Right ventricle myocardium inferior (tissue), 1 donor: ENCODE measurements at regions not wholly inside any gene's neighbourhood (a gene's known extent, or its start where the extent isn't known, plus 50 kb on each side); places are given as distances from the start of the nearest gene placed in this dataset.

Source experiments
- ATAC-seq: fragments of 200-7000 bp; cut with Tn5 transposase; one replicate; pipeline ENCODE4 v1.9.1; 2020; ENCODE audit warnings: mild to moderate bottlenecking, moderate library complexity
- DNase-seq: peaks from one replicate; pipeline ENCODE4 v3.0.0; 2021; ENCODE audit errors: missing footprints
- intact Hi-C: fragments of 100-400 bp; cut with DNase I; formaldehyde crosslinking; loops from one replicate; pipeline ENCODE4 v1.11.0; 2022
- donor health status: DM: no; HTN: yes; CAD: no; lungs with severe emphysema.

DNA sequence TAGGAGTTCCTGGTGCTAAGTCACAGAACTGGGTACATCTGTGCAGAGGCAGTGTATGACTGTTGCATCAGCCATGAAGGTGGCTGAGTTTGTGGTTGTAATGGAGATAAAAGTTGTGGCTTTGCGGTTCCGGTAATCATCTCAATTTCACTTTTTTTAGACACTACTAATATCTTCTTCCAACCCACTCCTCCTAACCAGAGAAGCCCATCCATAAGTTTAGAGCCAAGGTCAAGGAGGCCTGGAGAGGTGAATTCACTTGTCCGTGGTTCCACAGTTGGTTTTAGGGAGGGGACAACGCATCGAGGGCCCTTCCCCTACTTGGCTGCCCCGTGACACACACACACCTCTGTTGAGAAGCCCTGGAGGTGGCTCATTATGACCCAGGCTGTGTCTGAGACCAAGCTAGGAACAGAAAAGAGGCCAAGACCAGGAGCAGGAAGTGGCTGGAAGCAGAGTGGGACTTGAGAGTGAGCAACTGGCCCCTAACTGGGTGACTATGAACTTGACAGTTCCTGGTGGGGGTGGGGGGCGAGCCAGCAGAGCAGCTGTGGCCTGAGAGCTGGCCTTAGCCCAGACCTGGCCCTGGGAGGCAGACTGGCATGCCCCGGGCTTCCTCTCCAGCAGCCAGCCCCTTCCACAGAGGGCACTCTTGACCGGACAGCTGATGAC lies 66.8 kb upstream of the COL13A1 start:
- ATAC-seq (no peak), DNase-seq (no peak)
- intact Hi-C loops: no loop called here

- ATAC-seq (no peak), DNase-seq (no peak)
- intact Hi-C loops: no loop called here
These were observed 64.6 kb upstream of the COL13A1 start for GRCh38 chr10:69736886-69737641.

GRCh38 chr10:69738071-69738470 lies 63.6 kb upstream of the COL13A1 start:
- ATAC-seq (peak; percentile 68), DNase-seq (no peak)
- intact Hi-C loops: no loop called here

DNA sequence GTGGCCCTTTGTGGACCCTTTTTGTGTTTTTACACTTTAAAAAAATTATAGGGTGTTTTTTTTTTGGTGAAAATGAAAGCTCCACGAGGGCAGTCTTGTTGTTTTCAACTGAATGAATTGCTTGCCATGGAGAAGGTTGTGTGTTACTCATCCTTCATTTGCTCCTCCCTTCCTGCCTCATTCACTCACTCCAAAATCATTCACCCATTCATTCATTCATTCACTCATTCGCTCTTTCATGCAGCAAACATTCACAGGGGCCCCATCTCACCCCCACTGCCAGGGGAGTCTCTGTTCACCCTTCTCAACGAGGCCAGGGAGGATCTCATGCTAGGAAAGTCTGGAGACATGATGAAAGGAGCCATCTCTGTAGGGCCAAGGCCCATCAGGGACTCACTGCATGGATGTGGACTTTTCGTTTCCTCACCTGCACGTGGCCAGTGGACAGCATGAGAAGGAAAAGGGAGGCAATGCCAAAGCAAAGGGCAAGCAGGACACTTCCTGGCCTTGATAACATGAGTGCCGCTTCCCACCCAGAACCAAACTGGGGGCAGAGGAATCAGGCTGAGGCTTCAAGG lies 62.8 kb upstream of the COL13A1 start:
- ATAC-seq (no peak), DNase-seq (no peak)
- intact Hi-C loops: no loop called here

- DNase-seq (no peak), ATAC-seq (no peak)
- intact Hi-C loops: no loop called here
These were observed 62.1 kb upstream of the COL13A1 start for GRCh38 chr10:69739634-69740033.

GRCh38 chr10:69740126-69740525 lies 61.6 kb upstream of the COL13A1 start:
- DNase-seq (no peak), ATAC-seq (no peak)
- intact Hi-C loops: no loop called here

- DNase-seq: no peak
- intact Hi-C loops: no loop called here
- no peak for ATAC-seq
These were observed 60.5 kb upstream of the COL13A1 start for GRCh38 chr10:69741252-69741651.

DNA sequence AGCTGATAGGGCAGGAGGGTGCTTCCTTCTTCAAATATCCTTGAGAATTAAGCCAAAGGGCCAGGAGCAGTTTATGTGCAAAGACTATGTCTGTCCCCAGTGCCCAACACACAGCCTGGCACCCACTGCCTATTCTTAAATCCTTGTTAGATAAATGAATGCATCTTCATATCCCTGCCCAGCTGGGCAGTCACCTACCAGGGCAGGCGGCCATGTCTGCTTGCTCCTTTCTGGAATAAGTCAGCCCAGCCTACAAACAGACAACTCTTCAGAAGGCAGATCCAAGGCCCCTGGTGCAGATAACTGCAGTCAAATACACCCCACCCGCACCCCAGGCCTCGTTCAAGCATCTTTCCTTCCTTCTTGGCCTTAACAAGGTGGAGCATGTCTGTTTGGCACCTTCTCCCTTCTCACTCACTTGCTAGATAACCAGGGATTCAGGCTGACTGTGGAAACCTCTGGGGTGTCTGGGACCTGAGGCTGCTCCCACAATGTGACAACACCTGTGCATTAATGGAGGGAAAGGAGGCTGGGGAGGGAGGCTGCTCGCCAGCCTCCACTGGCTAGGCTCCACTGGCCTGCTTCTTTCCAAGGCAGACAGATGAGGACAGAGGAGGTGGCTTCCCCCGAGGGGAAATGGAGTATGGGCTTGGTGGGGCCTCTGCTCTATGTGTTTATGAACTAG lies 59.9 kb upstream of the COL13A1 start:
- DNase-seq (no peak), ATAC-seq (no peak)
- intact Hi-C loops: no loop called here

DNA sequence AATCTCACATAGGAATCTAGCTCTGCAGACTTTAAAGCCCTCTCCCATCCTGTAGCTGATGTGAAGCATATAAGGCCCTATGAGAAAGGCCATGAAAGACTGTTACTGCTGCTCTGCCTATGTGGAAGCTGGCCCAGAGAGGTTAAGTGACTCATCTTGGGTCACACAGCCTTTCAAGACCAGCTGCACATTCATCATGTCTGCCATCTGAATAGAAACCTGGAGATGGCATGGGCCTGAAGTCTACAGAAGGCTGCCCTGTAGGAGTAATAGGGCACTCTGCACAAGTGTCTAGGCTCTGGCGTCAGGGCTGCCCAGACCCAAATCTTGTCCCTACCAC lies 59.4 kb upstream of the COL13A1 start:
- ATAC-seq (no peak), DNase-seq (no peak)
- intact Hi-C loops: no loop called here

GRCh38 chr10:69742928-69743602 lies 58.6 kb upstream of the COL13A1 start:
- intact Hi-C loops: no loop called here
- ATAC-seq (peak; percentile 23), DNase-seq (no peak)

GRCh38 chr10:69744971-69745370 lies 56.7 kb upstream of the COL13A1 start:
- DNase-seq: no peak

DNA sequence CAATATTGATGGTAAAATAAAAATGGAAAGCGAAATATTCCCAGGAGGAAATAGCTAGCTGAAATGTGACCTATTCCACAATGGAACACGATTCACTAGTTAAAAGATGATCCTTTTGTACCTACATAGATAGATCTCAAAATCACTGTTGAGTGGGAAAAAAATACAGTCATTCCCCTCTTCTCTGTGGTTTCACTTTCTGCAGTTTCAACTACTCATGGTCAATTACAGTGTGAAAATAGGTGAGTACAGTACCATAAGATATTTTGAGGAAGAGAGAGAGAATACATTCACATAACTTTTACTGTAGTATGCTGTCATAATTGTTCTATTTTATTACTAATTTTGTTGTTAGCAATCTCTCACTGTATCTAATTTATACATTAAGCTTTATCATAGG lies 56.0 kb upstream of the COL13A1 start:
- intact Hi-C loops: loop anchor here (5.0 kb wide), 1 partner anchor 122 kb away; no protein-coding TSS in a partner anchor
- no peak for DNase-seq
- no peak for ATAC-seq

More at GRCh38 chr10:69744971-69745370, 56.7 kb upstream of the COL13A1 start:
- intact Hi-C loops: loop anchor here (5.0 kb wide), 1 partner anchor 122 kb away; no protein-coding TSS in a partner anchor
- no peak for ATAC-seq

- DNase-seq: no peak
- intact Hi-C loops: loop anchor here (5.0 kb wide), 1 partner anchor 120 kb away; no protein-coding TSS in a partner anchor
These were observed 54.5 kb upstream of the COL13A1 start for GRCh38 chr10:69747179-69747578.

GRCh38 chr10:69748621-69749020 lies 53.1 kb upstream of the COL13A1 start:
- DNase-seq (no peak), ATAC-seq (no peak)
- intact Hi-C loops: loop anchor here (5.0 kb wide), 1 partner anchor 119 kb away; no protein-coding TSS in a partner anchor

More at GRCh38 chr10:69747179-69747578, 54.5 kb upstream of the COL13A1 start:
- no peak for ATAC-seq

DNA sequence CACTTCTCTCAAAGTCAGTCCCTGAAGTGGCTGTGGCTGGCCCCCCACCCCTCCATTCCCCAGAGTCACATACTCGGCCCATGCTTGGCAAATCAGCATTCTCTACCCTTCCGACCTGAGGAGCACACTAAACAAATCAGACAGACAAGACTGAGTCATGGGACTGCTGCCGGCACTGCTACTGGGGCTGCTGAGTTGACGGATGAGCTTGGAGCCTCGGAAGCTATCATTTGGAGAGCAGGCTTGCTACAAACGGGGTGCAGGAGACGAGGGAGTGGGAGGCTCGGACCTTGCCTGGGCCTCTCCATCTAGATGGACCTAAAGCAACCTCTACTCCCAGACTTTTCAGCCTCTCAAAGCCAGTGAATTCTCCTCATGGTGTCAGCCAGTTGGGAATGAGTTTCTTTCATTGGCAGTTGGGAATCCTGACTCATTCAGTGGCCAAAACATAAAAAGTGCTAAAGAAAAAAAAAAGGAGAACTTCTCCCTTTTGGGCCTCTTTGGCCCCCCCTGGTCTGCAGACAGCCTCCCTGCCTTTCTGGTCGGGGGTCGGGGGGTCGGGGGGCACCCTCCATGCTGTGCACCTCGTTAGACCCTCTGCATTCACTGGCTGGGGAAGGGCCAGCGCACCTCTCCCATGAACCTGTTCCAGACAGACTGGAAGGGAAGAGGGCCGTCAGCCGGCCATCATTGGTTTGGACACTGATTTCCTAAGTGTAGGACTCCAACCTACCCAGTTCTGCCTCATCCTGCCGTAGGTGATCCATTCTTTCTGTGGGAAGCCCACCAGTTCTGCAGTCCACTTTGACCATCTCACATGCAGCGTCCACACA lies 52.3 kb upstream of the COL13A1 start:
- intact Hi-C loops: loop anchor here (5.0 kb wide), 1 partner anchor 118 kb away; no protein-coding TSS in a partner anchor
- DNase-seq (no peak), ATAC-seq (no peak)

DNA sequence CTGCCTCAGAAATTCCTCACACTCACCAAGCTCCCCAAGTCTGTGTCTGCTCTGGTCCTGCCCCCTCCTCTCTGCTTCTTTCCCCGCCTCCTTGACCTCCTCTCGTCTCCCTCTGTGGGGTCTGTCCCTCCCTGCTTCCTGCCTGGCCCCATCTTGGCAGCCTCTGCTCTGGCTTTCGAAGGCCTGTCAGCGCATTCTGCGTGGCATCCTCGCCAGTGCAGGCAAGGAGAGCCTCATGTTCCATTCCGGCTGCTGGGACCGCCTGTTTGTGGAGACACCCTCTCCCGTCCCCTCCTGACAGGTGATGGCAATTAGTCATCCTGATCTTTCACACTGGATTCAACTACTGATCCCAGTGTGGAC lies 51.7 kb upstream of the COL13A1 start:
- DNase-seq: no peak
- ATAC-seq: no peak
- intact Hi-C loops: no loop called here

GRCh38 chr10:69750725-69751124 lies 51.0 kb upstream of the COL13A1 start:
- no peak for DNase-seq
- intact Hi-C loops: no loop called here
- ATAC-seq: no peak

DNA sequence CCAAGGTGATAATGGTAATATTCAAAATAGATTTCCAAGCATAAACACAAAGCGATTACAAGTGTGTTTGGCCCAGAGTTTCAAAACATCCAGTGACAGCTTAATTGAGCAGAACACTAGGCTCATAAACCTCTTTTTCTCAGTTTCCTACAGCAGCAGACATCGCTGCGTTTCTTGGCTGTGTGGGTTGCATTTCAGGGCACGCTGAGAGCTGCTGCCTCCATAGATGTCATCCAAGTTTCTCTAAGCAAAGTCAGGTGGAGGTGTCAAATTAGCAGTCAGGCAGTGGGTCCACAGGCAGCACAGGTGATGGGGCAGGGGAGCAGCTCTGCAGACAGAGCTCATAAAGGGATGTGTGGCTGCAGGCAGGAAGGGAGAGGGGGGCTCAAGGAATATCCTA lies 50.5 kb upstream of the COL13A1 start:
- no peak for DNase-seq
- ATAC-seq: no peak
- intact Hi-C loops: no loop called here
